Gastrocnemius medialis (tissue), 4 donors: ENCODE measurements at regions not wholly inside any gene's neighbourhood (a gene's known extent, or its start where the extent isn't known, plus 50 kb on each side); places are given as distances from the start of the nearest gene placed in this dataset.

Experiments used
- ATAC-seq, 2 donors: fragments of 150-250 bp; one replicate each; pipeline ENCODE4 v1.9.1; 2016
- DNase-seq, 2 donors: peaks; one replicate each; pipeline ENCODE4 v3.0.0-alpha.2; 2019
- H3K27ac ChIP-seq, 4 donors: fragments of 200-600 bp; sonication (generic); 1 replicate in 1 of 4; 2 replicates in 3 of 4; pipeline ENCODE4 v1.5.1; 2016 to 2018; ENCODE audit warnings: mild to moderate bottlenecking in 2 of 4, moderate library complexity in 1 of 4
- H3K27me3 ChIP-seq, 3 donors: fragments of 200-600 bp; sonication (generic) in 2 of 3; 1 replicate in 1 of 3; 2 replicates in 2 of 3; pipeline versions ENCODE4 v1.5.1 to v1.6.0; 2016 to 2019; ENCODE audit warnings: mild to moderate bottlenecking in 1 of 3, moderate library complexity in 1 of 3
- H3K36me3 ChIP-seq, 2 donors: fragments of 200-600 bp; sonication (generic) in 1 of 2; one replicate each; pipeline ENCODE4 v1.5.1; 2017 to 2018
- H3K4me1 ChIP-seq, 2 donors: fragments of 200-600 bp; sonication (generic) in 1 of 2; one replicate each; pipeline ENCODE4 v1.5.1; 2016 to 2017; ENCODE audit warnings: mild to moderate bottlenecking in 2 of 2
- H3K4me3 ChIP-seq, 4 donors: fragments of 200-600 bp; sonication (generic) in 3 of 4; 1 replicate in 1 of 4; 2 replicates in 3 of 4; pipeline ENCODE4 v1.5.1; 2016 to 2019; ENCODE audit warnings: mild to moderate bottlenecking in 2 of 4
- H3K9me3 ChIP-seq, 3 donors: fragments of 200-600 bp; sonication (generic) in 2 of 3; 1 replicate in 1 of 3; 2 replicates in 2 of 3; pipeline ENCODE4 v1.5.1; 2016 to 2019
- POLR2A ChIP-seq, 2 donors: fragments of 450-650 bp; IDR thresholded peaks; one replicate each; pipeline ENCODE4 v1.6.1; 2017; ENCODE audit warnings: antibody characterized with exemption in 2 of 2, mild to moderate bottlenecking in 2 of 2, moderate library complexity in 2 of 2
- in situ Hi-C, 4 donors: fragments of 200-750 bp; cut with MboI; loops; one replicate each; pipeline versions ENCODE4 v1.15.0 to v1.8.0; 2017; ENCODE audit warnings: low sequenced_read_pairs in 4 of 4
- intact Hi-C: fragments of 100-400 bp; cut with DNase I; formaldehyde crosslinking; loops from one replicate; pipeline ENCODE4 v1.15.1; 2023; ENCODE audit warnings: low total_unique reads
- TF ChIP-seq, protein P1 (sequence below), 5 experiments: fragments of 450-650 bp in 3 of 5; fragments of 200-600 bp in 2 of 5; sonication (generic) in 2 of 5; IDR thresholded peaks in 4 of 5; conservative IDR thresholded peaks in 1 of 5; 1 replicate in 4 of 5; 2 replicates in 1 of 5; pipeline ENCODE4 v1.5.1; 2016 to 2019; ENCODE audit warnings: antibody characterized with exemption in 5 of 5, mild to moderate bottlenecking in 3 of 5, moderate library complexity in 3 of 5

DNA sequence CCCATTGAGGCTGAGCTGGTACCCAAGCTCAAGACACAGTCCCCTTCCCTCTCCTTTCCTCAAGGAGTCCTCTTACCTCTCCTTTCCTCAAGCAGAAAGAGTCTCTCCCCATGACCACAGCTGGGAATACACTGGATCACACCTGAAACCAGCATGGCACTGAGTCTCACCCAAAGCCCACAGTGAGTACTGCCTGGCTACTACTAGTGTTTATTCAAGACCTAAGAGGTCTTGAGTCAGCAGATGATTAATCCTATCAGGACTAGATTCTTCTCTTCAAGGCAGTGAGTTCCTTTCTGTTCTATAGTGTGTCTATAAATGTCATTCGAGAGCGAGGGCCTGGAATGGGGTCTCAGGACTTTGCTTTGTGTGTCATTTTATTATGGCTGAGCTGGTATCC, 111.4 kb downstream of the METTL4 start:
- intact Hi-C loops = no loop called here

GRCh38 chr18:2466978-2467377, 104.3 kb downstream of the METTL4 start:
- no peak overlapping the region for H3K4me3 ChIP-seq
- in situ Hi-C loops = no loop called here
- intact Hi-C loops = no loop called here
- H3K36me3 ChIP-seq = no peaks in the 10 kb centered on the region
- no peaks in the 10 kb centered on the region for H3K4me1 ChIP-seq
- TF ChIP-seq, protein P1, sequence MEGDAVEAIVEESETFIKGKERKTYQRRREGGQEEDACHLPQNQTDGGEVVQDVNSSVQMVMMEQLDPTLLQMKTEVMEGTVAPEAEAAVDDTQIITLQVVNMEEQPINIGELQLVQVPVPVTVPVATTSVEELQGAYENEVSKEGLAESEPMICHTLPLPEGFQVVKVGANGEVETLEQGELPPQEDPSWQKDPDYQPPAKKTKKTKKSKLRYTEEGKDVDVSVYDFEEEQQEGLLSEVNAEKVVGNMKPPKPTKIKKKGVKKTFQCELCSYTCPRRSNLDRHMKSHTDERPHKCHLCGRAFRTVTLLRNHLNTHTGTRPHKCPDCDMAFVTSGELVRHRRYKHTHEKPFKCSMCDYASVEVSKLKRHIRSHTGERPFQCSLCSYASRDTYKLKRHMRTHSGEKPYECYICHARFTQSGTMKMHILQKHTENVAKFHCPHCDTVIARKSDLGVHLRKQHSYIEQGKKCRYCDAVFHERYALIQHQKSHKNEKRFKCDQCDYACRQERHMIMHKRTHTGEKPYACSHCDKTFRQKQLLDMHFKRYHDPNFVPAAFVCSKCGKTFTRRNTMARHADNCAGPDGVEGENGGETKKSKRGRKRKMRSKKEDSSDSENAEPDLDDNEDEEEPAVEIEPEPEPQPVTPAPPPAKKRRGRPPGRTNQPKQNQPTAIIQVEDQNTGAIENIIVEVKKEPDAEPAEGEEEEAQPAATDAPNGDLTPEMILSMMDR (IDR thresholded peaks at IDR 0.05 in 4 of 5, conservative IDR thresholded peaks at IDR 0.05 in 1 of 5) = no peak
- TF ChIP-seq POLR2A (IDR thresholded peaks at IDR 0.05) = no peak
- H3K9me3 ChIP-seq = no peaks in the 10 kb centered on the region
- ATAC-seq = no peak
- H3K27ac ChIP-seq = no peak overlapping the region
- no peak for DNase-seq
- no peaks in the 10 kb centered on the region for H3K27me3 ChIP-seq

More for the DNA sequence above, 111.4 kb downstream of the METTL4 start:
- no peak for DNase-seq
- no peaks in the 10 kb centered on the region for H3K4me1 ChIP-seq
- H3K27me3 ChIP-seq = no peaks in the 10 kb centered on the region
- no peaks in the 10 kb centered on the region for H3K36me3 ChIP-seq
- H3K9me3 ChIP-seq = no peaks in the 10 kb centered on the region
- in situ Hi-C loops = no loop called here
- H3K4me3 ChIP-seq = no peak overlapping the region
- TF ChIP-seq, protein P1 (IDR thresholded peaks at IDR 0.05 in 4 of 5, conservative IDR thresholded peaks at IDR 0.05 in 1 of 5) = no peak
- no peak for TF ChIP-seq POLR2A (IDR thresholded peaks at IDR 0.05)
- no peak overlapping the region for H3K27ac ChIP-seq
- ATAC-seq = no peak

DNA sequence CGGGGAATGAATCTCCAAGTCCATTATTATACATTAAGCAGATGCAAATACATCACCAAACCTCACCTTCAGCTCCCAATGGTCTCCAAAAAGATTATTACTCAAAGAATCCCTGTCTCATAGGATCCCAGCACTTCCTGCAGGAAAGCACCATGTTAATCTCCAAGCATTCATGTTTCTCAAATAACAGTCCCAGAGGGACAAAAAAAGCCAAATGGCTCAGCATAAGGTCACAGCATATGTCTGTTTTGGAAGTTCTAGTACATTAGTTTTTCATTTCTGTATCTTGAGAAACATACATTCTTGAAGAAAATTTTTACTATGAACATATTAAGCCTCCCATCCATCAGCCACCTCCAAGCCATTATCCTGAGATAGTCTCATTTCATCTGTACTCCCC, 103.3 kb downstream of the METTL4 start:
- in situ Hi-C loops (no loop called here), intact Hi-C loops (no loop called here)
- H3K4me3 ChIP-seq = no peak overlapping the region
- H3K27me3 ChIP-seq = no peaks in the 10 kb centered on the region
- no peak for ATAC-seq
- no peak overlapping the region for H3K27ac ChIP-seq
- no peak for DNase-seq
- H3K4me1 ChIP-seq = no peaks in the 10 kb centered on the region
- TF ChIP-seq POLR2A (IDR thresholded peaks at IDR 0.05) = no peak
- TF ChIP-seq, protein P1 (IDR thresholded peaks at IDR 0.05 in 4 of 5, conservative IDR thresholded peaks at IDR 0.05 in 1 of 5) = no peak
- no peaks in the 10 kb centered on the region for H3K36me3 ChIP-seq
- H3K9me3 ChIP-seq = no peaks in the 10 kb centered on the region

GRCh38 chr18:2471523-2471922, 99.8 kb downstream of the METTL4 start:
- ATAC-seq (no peak), DNase-seq (no peak)
- Histone ChIP-seq H3K4me1 (no peaks in the 10 kb centered on the region), H3K36me3 (no peaks in the 10 kb centered on the region), H3K9me3 (no peaks in the 10 kb centered on the region), H3K27ac (no peak overlapping the region), H3K27me3 (no peaks in the 10 kb centered on the region), H3K4me3 (no peak overlapping the region)
- intact Hi-C loops = no loop called here
- TF ChIP-seq, protein P1 (IDR thresholded peaks at IDR 0.05 in 4 of 5, conservative IDR thresholded peaks at IDR 0.05 in 1 of 5) = no peak
- no peak for TF ChIP-seq POLR2A (IDR thresholded peaks at IDR 0.05)
- in situ Hi-C loops = no loop called here

- no peaks in the 10 kb centered on the region for H3K27me3 ChIP-seq
- H3K4me3 ChIP-seq = no peak overlapping the region
- TF ChIP-seq, protein P1 (IDR thresholded peaks at IDR 0.05 in 4 of 5, conservative IDR thresholded peaks at IDR 0.05 in 1 of 5) = no peak
- no peak for TF ChIP-seq POLR2A (IDR thresholded peaks at IDR 0.05)
- no peaks in the 10 kb centered on the region for H3K36me3 ChIP-seq
- ATAC-seq (no peak), DNase-seq (no peak)
- intact Hi-C loops = no loop called here
- in situ Hi-C loops = no loop called here
- no peak overlapping the region for H3K27ac ChIP-seq
- H3K9me3 ChIP-seq = no peaks in the 10 kb centered on the region
- H3K4me1 ChIP-seq = no peaks in the 10 kb centered on the region
Observed at GRCh38 chr18:2478662-2479061, 92.6 kb downstream of the METTL4 start.
